Erythroblast (primary cell): ENCODE measurements at regions not wholly inside any gene's neighbourhood (a gene's known extent, or its start where the extent isn't known, plus 50 kb on each side); places are given as distances from the start of the nearest gene placed in this dataset.

ENCODE experiments used
- GATA1 ChIP-seq: IDR thresholded peaks from 2 replicates; pipeline ENCODE4 v1.6.1; 2011; ENCODE audit warnings: low read depth, mild to moderate bottlenecking, control low read depth, low read length, moderate library complexity
- POLR2A ChIP-seq: IDR thresholded peaks from 2 replicates; pipeline ENCODE4 v1.6.1; 2011; ENCODE audit warnings: mild to moderate bottlenecking, low read length

DNA sequence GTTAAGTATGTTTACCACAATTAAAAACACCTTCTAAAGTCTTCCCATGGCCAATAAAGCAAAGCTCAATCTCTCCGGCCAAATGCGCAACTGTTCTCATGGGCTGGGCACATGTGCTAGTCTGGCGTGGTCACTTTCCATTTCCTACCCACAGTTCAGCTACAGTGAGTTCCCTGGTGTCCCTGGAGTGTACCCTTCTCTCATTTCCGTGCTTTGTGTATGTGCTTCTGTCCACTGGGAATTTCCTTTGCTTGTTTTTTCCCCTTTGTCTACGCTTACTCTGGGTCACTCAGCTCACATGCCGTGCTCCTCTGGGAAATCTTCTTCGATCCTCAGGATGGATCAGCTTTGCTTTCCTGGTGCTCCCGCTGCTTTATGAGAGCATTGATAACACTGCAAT is 69.6 kb upstream of the GYPC start:
- TF ChIP-seq POLR2A: no peak
- no peak for TF ChIP-seq GATA1
